ENCODE measurements at regions not wholly inside any gene's neighbourhood (a gene's known extent, or its start where the extent isn't known, plus 50 kb on each side); places are given as distances from the start of the nearest gene placed in this dataset.

DNA sequence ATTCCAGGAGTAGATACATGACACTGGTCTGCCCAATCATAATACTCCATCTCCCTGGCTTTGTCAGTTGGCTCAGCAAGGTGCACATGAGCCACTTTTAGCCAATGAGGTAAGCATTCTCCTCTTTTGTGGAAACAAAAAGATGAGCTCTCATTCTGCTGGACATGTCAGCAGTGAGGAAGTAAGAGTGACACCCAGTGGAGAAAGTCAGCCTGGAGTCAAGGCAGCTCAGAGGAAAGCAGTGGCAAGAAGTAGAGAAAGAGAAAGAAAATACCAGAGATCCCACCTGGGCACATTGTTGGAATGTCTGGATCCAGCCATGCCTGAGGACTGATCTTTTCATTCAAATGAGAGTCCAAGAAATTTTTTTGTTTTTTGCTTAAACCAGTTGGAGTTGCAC is 496.9 kb upstream of the C16orf82 start:
- FAIRE-seq (peak; percentile 48), ATAC-seq (peak; percentile 71), DNase-seq (ENCODE audit: extremely low read depth in 1 of 4, low spot score in 3 of 4) (peak in 2 of 4 experiments; percentile 15 to 18)
- Histone ChIP-seq H3K27me3 (ENCODE audit: control insufficient read depth in 2 of 2, insufficient read depth in 2 of 2, low read length in 2 of 2) (no peaks in the 10 kb centered on the region), H4K20me1 (replicated peaks; ENCODE audit: control insufficient read depth, insufficient read depth, low read length) (no peaks in the 10 kb centered on the region), H3K9me3 (replicated peaks; ENCODE audit: control insufficient read depth, insufficient read depth, low read depth, low read length) (no peaks in the 10 kb centered on the region), H3K4me1 (replicated peaks in 1 of 2; ENCODE audit: control insufficient read depth in 2 of 2, insufficient read depth in 2 of 2, low read length in 2 of 2) (no peaks in the 10 kb centered on the region), H2AFZ (ENCODE audit: low read depth, low read length) (no peak overlapping the region), H3K36me3 (ENCODE audit: control insufficient read depth, insufficient read depth, low read length) (no peaks in the 10 kb centered on the region), H3K4me3 (no peak overlapping the region), H3K79me2 (ENCODE audit: control insufficient read depth, insufficient read depth, low read length) (no peaks in the 10 kb centered on the region), H3K27ac (ENCODE audit: extremely low read depth, low read depth, low read length) (no peak overlapping the region), H3K9me1 (ENCODE audit: control insufficient read depth, insufficient read depth, low read length) (no peaks in the 10 kb centered on the region), H3K4me2 (ENCODE audit: insufficient read depth, low read length) (no peak overlapping the region), H3K9ac (ENCODE audit: insufficient read depth in 1 of 2, low read depth in 2 of 2, low read length in 2 of 2) (no peak overlapping the region)
- TF ChIP-seq SPI1 (IDR thresholded peaks at IDR 0.05; ENCODE audit: borderline replicate concordance, low read depth, low read length) (peak; percentile 48; the same call in 1 of the 2 replicates), ETV1 (tag; conservative IDR thresholded peaks at IDR 0.05; ENCODE audit: low read depth) (0 out of 2 replicates have a peak, but pooled peaks have one; percentile 15), SMC3 (conservative IDR thresholded peaks at IDR 0.05; ENCODE audit: insufficient read depth, low read depth, low read length) (0 out of 2 replicates have a peak, but pooled peaks have one; percentile 36), PHB (CRISPR knock-in tag; IDR thresholded peaks at IDR 0.05) (no peak), RAD21 (CRISPR knock-in tag; conservative IDR thresholded peaks at IDR 0.05 in 1 of 2, IDR thresholded peaks at IDR 0.05 in 1 of 2) (peak; percentile 23 to 55), NEUROD1 (IDR thresholded peaks at IDR 0.05; ENCODE audit: borderline replicate concordance, low read depth, low read length, partially characterized antibody) (no peak)
- TF ChIP-seq, protein P1, sequence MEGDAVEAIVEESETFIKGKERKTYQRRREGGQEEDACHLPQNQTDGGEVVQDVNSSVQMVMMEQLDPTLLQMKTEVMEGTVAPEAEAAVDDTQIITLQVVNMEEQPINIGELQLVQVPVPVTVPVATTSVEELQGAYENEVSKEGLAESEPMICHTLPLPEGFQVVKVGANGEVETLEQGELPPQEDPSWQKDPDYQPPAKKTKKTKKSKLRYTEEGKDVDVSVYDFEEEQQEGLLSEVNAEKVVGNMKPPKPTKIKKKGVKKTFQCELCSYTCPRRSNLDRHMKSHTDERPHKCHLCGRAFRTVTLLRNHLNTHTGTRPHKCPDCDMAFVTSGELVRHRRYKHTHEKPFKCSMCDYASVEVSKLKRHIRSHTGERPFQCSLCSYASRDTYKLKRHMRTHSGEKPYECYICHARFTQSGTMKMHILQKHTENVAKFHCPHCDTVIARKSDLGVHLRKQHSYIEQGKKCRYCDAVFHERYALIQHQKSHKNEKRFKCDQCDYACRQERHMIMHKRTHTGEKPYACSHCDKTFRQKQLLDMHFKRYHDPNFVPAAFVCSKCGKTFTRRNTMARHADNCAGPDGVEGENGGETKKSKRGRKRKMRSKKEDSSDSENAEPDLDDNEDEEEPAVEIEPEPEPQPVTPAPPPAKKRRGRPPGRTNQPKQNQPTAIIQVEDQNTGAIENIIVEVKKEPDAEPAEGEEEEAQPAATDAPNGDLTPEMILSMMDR (IDR thresholded peaks at IDR 0.05 in 2 of 3, conservative IDR thresholded peaks at IDR 0.05 in 1 of 3; ENCODE audit: insufficient read depth in 2 of 3, low read depth in 1 of 3, low read length in 3 of 3) = peak; percentile 33 to 45 (median 45); a peak in 3 of 6 replicates
- TF ChIP-seq, protein P2, sequence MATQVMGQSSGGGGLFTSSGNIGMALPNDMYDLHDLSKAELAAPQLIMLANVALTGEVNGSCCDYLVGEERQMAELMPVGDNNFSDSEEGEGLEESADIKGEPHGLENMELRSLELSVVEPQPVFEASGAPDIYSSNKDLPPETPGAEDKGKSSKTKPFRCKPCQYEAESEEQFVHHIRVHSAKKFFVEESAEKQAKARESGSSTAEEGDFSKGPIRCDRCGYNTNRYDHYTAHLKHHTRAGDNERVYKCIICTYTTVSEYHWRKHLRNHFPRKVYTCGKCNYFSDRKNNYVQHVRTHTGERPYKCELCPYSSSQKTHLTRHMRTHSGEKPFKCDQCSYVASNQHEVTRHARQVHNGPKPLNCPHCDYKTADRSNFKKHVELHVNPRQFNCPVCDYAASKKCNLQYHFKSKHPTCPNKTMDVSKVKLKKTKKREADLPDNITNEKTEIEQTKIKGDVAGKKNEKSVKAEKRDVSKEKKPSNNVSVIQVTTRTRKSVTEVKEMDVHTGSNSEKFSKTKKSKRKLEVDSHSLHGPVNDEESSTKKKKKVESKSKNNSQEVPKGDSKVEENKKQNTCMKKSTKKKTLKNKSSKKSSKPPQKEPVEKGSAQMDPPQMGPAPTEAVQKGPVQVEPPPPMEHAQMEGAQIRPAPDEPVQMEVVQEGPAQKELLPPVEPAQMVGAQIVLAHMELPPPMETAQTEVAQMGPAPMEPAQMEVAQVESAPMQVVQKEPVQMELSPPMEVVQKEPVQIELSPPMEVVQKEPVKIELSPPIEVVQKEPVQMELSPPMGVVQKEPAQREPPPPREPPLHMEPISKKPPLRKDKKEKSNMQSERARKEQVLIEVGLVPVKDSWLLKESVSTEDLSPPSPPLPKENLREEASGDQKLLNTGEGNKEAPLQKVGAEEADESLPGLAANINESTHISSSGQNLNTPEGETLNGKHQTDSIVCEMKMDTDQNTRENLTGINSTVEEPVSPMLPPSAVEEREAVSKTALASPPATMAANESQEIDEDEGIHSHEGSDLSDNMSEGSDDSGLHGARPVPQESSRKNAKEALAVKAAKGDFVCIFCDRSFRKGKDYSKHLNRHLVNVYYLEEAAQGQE (IDR thresholded peaks at IDR 0.05; ENCODE audit: borderline replicate concordance) = 0 out of 2 replicates have a peak, but pooled peaks have one; percentile 6
- TF ChIP-seq, protein P2 (CRISPR knock-in tag; IDR thresholded peaks at IDR 0.05; ENCODE audit: low read depth) = no peak
- in situ Hi-C loops (cut with MboI) = no loop called here
- CTCF ChIA-PET (ENCODE audit: low intra/inter-chr PET ratio) = no interaction called here
- BruUV-seq (replicated peaks) = no TSS peak
- POLR2A ChIA-PET = interaction anchor here (1.0 kb wide), 1 partner anchor 10 kb away, joined by 7 read pairs; no protein-coding TSS in a partner anchor
- intact Hi-C loops (cut with micrococcal nuclease) = no loop called here
